OCI-LY3 (cell line): ENCODE measurements at regions not wholly inside any gene's neighbourhood (a gene's known extent, or its start where the extent isn't known, plus 50 kb on each side); places are given as distances from the start of the nearest gene placed in this dataset.

ENCODE experiments used
- H2AFZ ChIP-seq: fragments of 200-600, 300-600 bp; shearing (Covaris generic); 2 replicates; pipeline ENCODE4 v1.6.0; 2014; ENCODE audit warnings: antibody characterized with exemption, low read depth, low read length
- H3K27ac ChIP-seq: fragments of 200-600, 300-600 bp; sonication (generic); 2 replicates; pipeline ENCODE4 v1.5.1; 2014; ENCODE audit warnings: mild to moderate bottlenecking, low read length, moderate library complexity, mixed read lengths
- H3K27me3 ChIP-seq: fragments of 200-600, 300-600 bp; sonication (generic); 2 replicates; pipeline ENCODE4 v1.6.1; 2014; ENCODE audit warnings: low read depth, low read length, mixed read lengths
- H3K36me3 ChIP-seq: fragments of 200-600, 300-600 bp; sonication (generic); replicated peaks from 2 replicates; pipeline ENCODE3; 2014; ENCODE audit warnings: low read depth, low read length, mixed read lengths
- H3K4me1 ChIP-seq: fragments of 300-600, 200-600 bp; sonication (generic); 2 replicates; pipeline ENCODE4 v1.6.1; 2014; ENCODE audit warnings: low read length, mixed read lengths
- H3K4me2 ChIP-seq: fragments of 200-600, 300-600 bp; sonication (generic); 2 replicates; pipeline ENCODE4 v1.6.1; 2014; ENCODE audit warnings: low read length, mixed read lengths
- H3K4me3 ChIP-seq: fragments of 300-600, 200-600 bp; sonication (generic); 2 replicates; pipeline ENCODE4 v1.5.1; 2014; ENCODE audit warnings: antibody characterized with exemption, mild to moderate bottlenecking, low read length, moderate library complexity
- H3K79me2 ChIP-seq: fragments of 300-600, 200-600 bp; shearing (Covaris generic); 2 replicates; pipeline ENCODE4 v1.6.1; 2014; ENCODE audit warnings: mild to moderate bottlenecking, low read length, mixed read lengths
- H3K9ac ChIP-seq: fragments of 300-600, 200-600 bp; shearing (Covaris generic); 2 replicates; pipeline ENCODE4 v1.6.0; 2014; ENCODE audit warnings: mild to moderate bottlenecking, low read length, moderate library complexity
- H3K9me3 ChIP-seq: fragments of 200-600, 300-600 bp; shearing (Covaris generic); 2 replicates; pipeline ENCODE4 v1.6.1; 2014; ENCODE audit warnings: low read length, mixed read lengths; ENCODE audit not compliant: insufficient read depth
- H4K20me1 ChIP-seq: fragments of 200-600, 300-600 bp; sonication (generic); 2 replicates; pipeline ENCODE4 v1.6.1; 2016; ENCODE audit warnings: low read length, mixed read lengths; ENCODE audit not compliant: insufficient read depth
- EZH2phosphoT487 ChIP-seq: fragments of 200-600 bp; shearing (Covaris generic); IDR thresholded peaks from 2 replicates; pipeline ENCODE4 v1.6.1; 2018; ENCODE audit warnings: antibody characterized with exemption, mixed run types, low read depth
- TF ChIP-seq, protein P1 (sequence below): fragments of 200-600, 300-600 bp; sonication (generic); IDR thresholded peaks from 2 replicates; pipeline ENCODE4 v1.5.1; 2014; ENCODE audit warnings: antibody characterized with exemption, low read length, low read depth

DNA sequence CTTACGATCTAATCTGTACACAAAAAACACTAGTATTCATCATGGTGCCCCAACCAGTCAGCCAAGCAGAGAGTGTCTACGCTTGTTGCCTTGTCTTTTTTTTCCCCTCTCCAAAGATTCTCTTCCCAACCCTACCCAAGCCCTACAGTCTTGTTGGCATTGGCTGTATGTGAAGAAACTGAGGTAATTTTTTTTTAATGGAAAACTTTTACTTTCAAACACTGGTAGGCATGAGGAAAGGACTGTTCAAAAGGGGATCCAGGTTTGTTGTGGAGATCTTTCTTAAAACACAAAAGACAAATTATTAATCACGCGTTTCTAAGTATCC, 89.2 kb upstream of the PRSS16 start:
- H3K9me3 ChIP-seq: no peaks in the 10 kb centered on the region
- no peaks in the 10 kb centered on the region for H3K36me3 ChIP-seq
- no peaks in the 10 kb centered on the region for H4K20me1 ChIP-seq
- H3K27me3 ChIP-seq: no peaks in the 10 kb centered on the region
- peak overlapping the region; percentile 51; the same call in 1 of the 2 replicates for H2AFZ ChIP-seq
- TF ChIP-seq, protein P1, sequence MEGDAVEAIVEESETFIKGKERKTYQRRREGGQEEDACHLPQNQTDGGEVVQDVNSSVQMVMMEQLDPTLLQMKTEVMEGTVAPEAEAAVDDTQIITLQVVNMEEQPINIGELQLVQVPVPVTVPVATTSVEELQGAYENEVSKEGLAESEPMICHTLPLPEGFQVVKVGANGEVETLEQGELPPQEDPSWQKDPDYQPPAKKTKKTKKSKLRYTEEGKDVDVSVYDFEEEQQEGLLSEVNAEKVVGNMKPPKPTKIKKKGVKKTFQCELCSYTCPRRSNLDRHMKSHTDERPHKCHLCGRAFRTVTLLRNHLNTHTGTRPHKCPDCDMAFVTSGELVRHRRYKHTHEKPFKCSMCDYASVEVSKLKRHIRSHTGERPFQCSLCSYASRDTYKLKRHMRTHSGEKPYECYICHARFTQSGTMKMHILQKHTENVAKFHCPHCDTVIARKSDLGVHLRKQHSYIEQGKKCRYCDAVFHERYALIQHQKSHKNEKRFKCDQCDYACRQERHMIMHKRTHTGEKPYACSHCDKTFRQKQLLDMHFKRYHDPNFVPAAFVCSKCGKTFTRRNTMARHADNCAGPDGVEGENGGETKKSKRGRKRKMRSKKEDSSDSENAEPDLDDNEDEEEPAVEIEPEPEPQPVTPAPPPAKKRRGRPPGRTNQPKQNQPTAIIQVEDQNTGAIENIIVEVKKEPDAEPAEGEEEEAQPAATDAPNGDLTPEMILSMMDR: no peak
- no peak for TF ChIP-seq EZH2phosphoT487
- peak overlapping the region; percentile 87 for H3K4me3 ChIP-seq
- H3K4me1 ChIP-seq: peaks cover 12% of the 10 kb centered on the region
- no peak overlapping the region for H3K27ac ChIP-seq
- peak overlapping the region; percentile 44 for H3K9ac ChIP-seq
- H3K79me2 ChIP-seq: no peaks in the 10 kb centered on the region
- H3K4me2 ChIP-seq: peak overlapping the region; percentile 81

DNA sequence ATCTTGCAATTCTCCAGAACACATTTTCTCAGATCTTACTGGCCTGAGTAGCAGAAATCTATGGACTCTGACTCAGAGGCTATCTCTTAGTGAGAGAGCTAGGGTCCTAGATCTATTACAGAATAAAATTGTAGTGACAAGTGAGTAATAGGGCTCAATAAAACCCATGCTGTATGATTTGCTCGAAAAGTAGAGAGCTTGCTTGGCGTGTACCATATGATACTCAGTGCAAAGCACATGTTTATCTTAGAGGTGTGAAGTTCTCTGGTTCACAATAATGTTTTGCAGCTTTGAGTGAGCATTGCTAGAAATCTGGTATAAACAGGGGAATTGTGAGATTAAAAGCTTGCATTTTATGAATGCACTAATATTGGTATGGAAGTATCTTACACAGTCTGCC, 87.8 kb upstream of the PRSS16 start:
- no peaks in the 10 kb centered on the region for H3K9me3 ChIP-seq

GRCh38 chr6:27161115-27161514, 86.4 kb upstream of the PRSS16 start:
- H2AFZ ChIP-seq: 0 out of 2 replicates have a peak overlapping the region, but pooled peaks have one; percentile 65
- H4K20me1 ChIP-seq: no peaks in the 10 kb centered on the region
- TF ChIP-seq, protein P1: no peak
- no peak for TF ChIP-seq EZH2phosphoT487
- peak overlapping the region; percentile 32 for H3K9ac ChIP-seq
- H3K27ac ChIP-seq: no peak overlapping the region
- peaks cover 12% of the 10 kb centered on the region for H3K4me1 ChIP-seq
- no peaks in the 10 kb centered on the region for H3K9me3 ChIP-seq
- H3K4me3 ChIP-seq: peak overlapping the region; percentile 70
- peak overlapping the region; percentile 57 for H3K4me2 ChIP-seq
- H3K27me3 ChIP-seq: no peaks in the 10 kb centered on the region
- no peaks in the 10 kb centered on the region for H3K36me3 ChIP-seq
- H3K79me2 ChIP-seq: no peaks in the 10 kb centered on the region

More for the DNA sequence above, 87.8 kb upstream of the PRSS16 start:
- Histone ChIP-seq H3K4me1 (peaks cover 12% of the 10 kb centered on the region), H3K36me3 (no peaks in the 10 kb centered on the region), H3K79me2 (no peaks in the 10 kb centered on the region), H3K9ac (no peak overlapping the region), H3K27me3 (no peaks in the 10 kb centered on the region), H4K20me1 (no peaks in the 10 kb centered on the region), H3K27ac (no peak overlapping the region), H2AFZ (no peak overlapping the region), H3K4me3 (no peak overlapping the region), H3K4me2 (no peak overlapping the region)
- TF ChIP-seq EZH2phosphoT487: no peak
- TF ChIP-seq, protein P1: no peak

DNA sequence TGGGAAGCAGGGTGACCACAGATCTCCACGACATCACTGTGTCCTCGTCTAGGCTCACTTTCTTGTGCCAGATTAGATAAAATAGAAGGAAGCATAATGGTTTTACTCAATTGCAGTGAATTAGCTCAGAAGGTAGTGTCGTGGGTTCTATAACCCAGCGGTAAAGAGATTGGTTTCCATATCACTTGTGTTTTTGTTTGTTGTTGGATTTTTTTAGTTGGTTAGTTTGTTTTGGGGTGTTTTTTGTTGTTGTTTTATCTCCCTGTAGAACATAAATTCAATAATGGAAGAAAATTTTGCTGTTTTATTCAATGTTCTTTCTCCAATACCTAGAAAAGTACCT, 85.9 kb upstream of the PRSS16 start:
- H3K4me3 ChIP-seq: peak overlapping the region; percentile 70
- peak overlapping the region; percentile 57 for H3K4me2 ChIP-seq
- H3K9me3 ChIP-seq: no peaks in the 10 kb centered on the region
- H3K79me2 ChIP-seq: no peaks in the 10 kb centered on the region
- H3K4me1 ChIP-seq: peaks cover 12% of the 10 kb centered on the region
- peak overlapping the region; percentile 32 for H3K9ac ChIP-seq
- H3K27ac ChIP-seq: no peak overlapping the region
- 0 out of 2 replicates have a peak overlapping the region, but pooled peaks have one; percentile 65 for H2AFZ ChIP-seq
- H3K36me3 ChIP-seq: no peaks in the 10 kb centered on the region
- H4K20me1 ChIP-seq: no peaks in the 10 kb centered on the region
- no peaks in the 10 kb centered on the region for H3K27me3 ChIP-seq
- TF ChIP-seq EZH2phosphoT487: no peak
- TF ChIP-seq, protein P1: no peak
